Keratinocyte (primary cell): ENCODE measurements at regions not wholly inside any gene's neighbourhood (a gene's known extent, or its start where the extent isn't known, plus 50 kb on each side); places are given as distances from the start of the nearest gene placed in this dataset.
"Not testable (repeated sequence)": the region's sequence is repeated elsewhere in the genome, so short reads cannot be mapped to it uniquely, and the experiment has no call there.

ENCODE experiments used
- DNase-seq: peaks from one replicate; pipeline ENCODE4 v3.0.0-alpha.2; 2011; ENCODE audit warnings: low read depth, missing footprints, low spot score
- FAIRE-seq: peaks from 2 replicates; lab custom pipeline; 2011; peaks lifted over from hg19 to GRCh38; lab: Jason Lieb, UNC
- H2AFZ ChIP-seq: 2 replicates; pipeline ENCODE4 v1.6.0; 2012; ENCODE audit warnings: low read length, control low read depth, inconsistent platforms; ENCODE audit not compliant: control insufficient read depth
- H3K27ac ChIP-seq: 2 replicates; pipeline ENCODE4 v1.5.1; 2011; ENCODE audit warnings: low read length; ENCODE audit not compliant: control insufficient read depth, insufficient read depth
- H3K27me3 ChIP-seq: 3 replicates; pipeline ENCODE4 v1.6.0; 2011; ENCODE audit warnings: low read length; ENCODE audit not compliant: control insufficient read depth, insufficient read depth; ENCODE audit errors: extremely low read depth
- H3K36me3 ChIP-seq, 2 experiments: 2 replicates in 1 of 2; 3 replicates in 1 of 2; pipeline ENCODE4 v1.5.1; 2011; ENCODE audit warnings: low read length in 2 of 2, mild to moderate bottlenecking in 1 of 2; ENCODE audit not compliant: control insufficient read depth in 2 of 2, insufficient read depth in 2 of 2; ENCODE audit errors: extremely low read depth in 1 of 2
- H3K4me1 ChIP-seq: 3 replicates; pipeline ENCODE4 v1.5.1; 2011; ENCODE audit warnings: low read length; ENCODE audit not compliant: control insufficient read depth, insufficient read depth; ENCODE audit errors: extremely low read depth
- H3K4me2 ChIP-seq: 3 replicates; pipeline ENCODE4 v1.6.0; 2011; ENCODE audit warnings: low read depth, low read length; ENCODE audit not compliant: control insufficient read depth, insufficient read depth; ENCODE audit errors: extremely low read depth
- H3K4me3 ChIP-seq, 3 experiments: fragments of 200-600 bp in 1 of 3; sonication (generic) in 1 of 3; 2 replicates in 2 of 3; 3 replicates in 1 of 3; pipeline ENCODE4 v1.5.1; 2011 to 2016; ENCODE audit warnings: low read length in 3 of 3, mild to moderate bottlenecking in 3 of 3, control low read depth in 2 of 3, inconsistent platforms in 1 of 3, low read depth in 1 of 3, mixed read lengths in 1 of 3, mixed run types in 1 of 3, moderate library complexity in 1 of 3; ENCODE audit not compliant: control insufficient read depth in 2 of 3, insufficient read depth in 2 of 3; ENCODE audit errors: extremely low read depth in 1 of 3
- H3K79me2 ChIP-seq: 2 replicates; pipeline ENCODE4 v1.6.0; 2012; ENCODE audit warnings: low read length; ENCODE audit not compliant: control insufficient read depth, insufficient read depth
- H3K9ac ChIP-seq: 3 replicates; pipeline ENCODE4 v1.6.0; 2011; ENCODE audit warnings: low read length; ENCODE audit not compliant: control insufficient read depth, insufficient read depth; ENCODE audit errors: extremely low read depth
- H3K9me1 ChIP-seq: 3 replicates; pipeline ENCODE4 v1.6.0; 2011; ENCODE audit warnings: low read length; ENCODE audit not compliant: control insufficient read depth, insufficient read depth; ENCODE audit errors: extremely low read depth
- H3K9me3 ChIP-seq: 2 replicates; pipeline ENCODE4 v1.5.1; 2012; ENCODE audit warnings: low read depth, low read length; ENCODE audit not compliant: control insufficient read depth
- H4K20me1 ChIP-seq: 3 replicates; pipeline ENCODE4 v1.6.0; 2011; ENCODE audit warnings: low read length; ENCODE audit not compliant: control insufficient read depth, insufficient read depth; ENCODE audit errors: extremely low read depth
- CTCF ChIP-seq, 3 experiments: IDR thresholded peaks in 1 of 3; conservative IDR thresholded peaks in 1 of 3; optimal IDR thresholded peaks in 1 of 3; 2 replicates in 2 of 3; 3 replicates in 1 of 3; pipeline versions ENCODE3 to v1.5.1; 2011; ENCODE audit warnings: low read length in 3 of 3, mild to moderate bottlenecking in 3 of 3, moderate library complexity in 2 of 3, control low read depth in 1 of 3, inconsistent platforms in 1 of 3; ENCODE audit not compliant: insufficient read depth in 2 of 3; ENCODE audit errors: extremely low read depth in 1 of 3
- EZH2 ChIP-seq: IDR thresholded peaks from one replicate; pipeline ENCODE4 v1.6.1; 2012; ENCODE audit warnings: inconsistent platforms, mild to moderate bottlenecking, low read length, moderate library complexity
- dilution Hi-C: fragments of 300-500 bp; cut with MboI; formaldehyde crosslinking; loops from one replicate; pipeline ENCODE4 v1.7.0; 2020; ENCODE audit warnings: low sequenced_read_pairs; ENCODE audit not compliant: extremely low pct_ligation_motif_present

GRCh38 chr5:74482523-74482922 is 158.0 kb downstream of the ENC1 start:
- no peak overlapping the region for H3K9ac ChIP-seq
- no peak overlapping the region for H3K4me2 ChIP-seq
- no peaks in the 10 kb centered on the region for H3K9me1 ChIP-seq
- no peak overlapping the region for H2AFZ ChIP-seq
- H3K79me2 ChIP-seq = no peaks in the 10 kb centered on the region
- TF ChIP-seq EZH2 = no peak
- TF ChIP-seq CTCF (optimal IDR thresholded peaks at IDR 0.05 in 1 of 3, IDR thresholded peaks at IDR 0.05 in 1 of 3, conservative IDR thresholded peaks at IDR 0.05 in 1 of 3; ENCODE audit: extremely low read depth in 1 of 3, insufficient read depth in 2 of 3, low read length in 3 of 3) = no peak
- H3K4me1 ChIP-seq = no peaks in the 10 kb centered on the region
- no peak for DNase-seq
- H3K36me3 ChIP-seq = no peaks in the 10 kb centered on the region
- no peaks in the 10 kb centered on the region for H3K9me3 ChIP-seq
- no peak for FAIRE-seq
- no peaks in the 10 kb centered on the region for H3K27me3 ChIP-seq
- H4K20me1 ChIP-seq = no peaks in the 10 kb centered on the region
- H3K27ac ChIP-seq = no peak overlapping the region
- dilution Hi-C loops = no loop called here
- no peak overlapping the region for H3K4me3 ChIP-seq

- H3K27ac ChIP-seq, FAIRE-seq, H3K4me2 ChIP-seq, H3K27me3 ChIP-seq, H3K9me3 ChIP-seq, H3K9me1 ChIP-seq, DNase-seq, H3K79me2 ChIP-seq, H3K4me3 ChIP-seq, H3K4me1 ChIP-seq, H3K9ac ChIP-seq, dilution Hi-C loops, H4K20me1 ChIP-seq, H2AFZ ChIP-seq, H3K36me3 ChIP-seq: not testable (repeated sequence)
Observed at GRCh38 chr5:74481357-74481756, 159.2 kb downstream of the ENC1 start.

- TF ChIP-seq EZH2 (no peak), CTCF (optimal IDR thresholded peaks at IDR 0.05 in 1 of 3, IDR thresholded peaks at IDR 0.05 in 1 of 3, conservative IDR thresholded peaks at IDR 0.05 in 1 of 3; ENCODE audit: extremely low read depth in 1 of 3, insufficient read depth in 2 of 3, low read length in 3 of 3) (no peak)
- Histone ChIP-seq H3K27me3 (no peaks in the 10 kb centered on the region), H2AFZ (no peak overlapping the region), H3K4me2 (no peak overlapping the region), H3K27ac (no peak overlapping the region), H4K20me1 (no peaks in the 10 kb centered on the region), H3K36me3 (no peaks in the 10 kb centered on the region), H3K79me2 (no peaks in the 10 kb centered on the region), H3K9ac (no peak overlapping the region), H3K4me1 (no peaks in the 10 kb centered on the region), H3K4me3 (no peak overlapping the region), H3K9me1 (no peaks in the 10 kb centered on the region), H3K9me3 (no peaks in the 10 kb centered on the region)
- no peak for FAIRE-seq
- no peak for DNase-seq
- dilution Hi-C loops = no loop called here
Observed at GRCh38 chr5:74480201-74480600, 160.3 kb downstream of the ENC1 start.
